Vagina (tissue), 2 donors: ENCODE measurements at regions not wholly inside any gene's neighbourhood (a gene's known extent, or its start where the extent isn't known, plus 50 kb on each side); places are given as distances from the start of the nearest gene placed in this dataset.

Experiments
- DNase-seq, 2 donors: peaks; one replicate each; pipeline ENCODE4 v3.0.0-alpha.2; 2017; ENCODE audit errors: extremely low spot score in 2 of 2
- H3K27ac ChIP-seq: fragments of 200-600 bp; sonication (generic); one replicate; pipeline ENCODE4 v1.5.1; 2019
- H3K27me3 ChIP-seq: fragments of 200-600 bp; sonication (generic); one replicate; pipeline ENCODE4 v1.5.1; 2019
- H3K36me3 ChIP-seq, 2 donors: fragments of 200-600 bp; sonication (generic); one replicate each; pipeline ENCODE4 v1.5.1; 2017 to 2019
- H3K4me1 ChIP-seq: fragments of 200-600 bp; sonication (generic); one replicate; pipeline ENCODE4 v1.5.1; 2019
- H3K4me3 ChIP-seq, 2 donors: fragments of 200-600 bp; sonication (generic); 1 replicate in 1 of 2; 2 replicates in 1 of 2; pipeline ENCODE4 v1.5.1; 2016 to 2019
- H3K9me3 ChIP-seq: fragments of 200-600 bp; sonication (generic); one replicate; pipeline ENCODE4 v1.5.1; 2019
- POLR2A ChIP-seq, 2 donors: fragments of 450-650 bp; IDR thresholded peaks; one replicate each; pipeline ENCODE4 v1.6.1; 2017; ENCODE audit warnings: antibody characterized with exemption in 2 of 2, mild to moderate bottlenecking in 2 of 2, moderate library complexity in 2 of 2
- POLR2AphosphoS5 ChIP-seq, 2 donors: sonication (generic); formaldehyde crosslinking; IDR thresholded peaks; one replicate each; pipeline ENCODE4 v1.9.0; 2017; ENCODE audit warnings: antibody characterized with exemption in 2 of 2, mild to moderate bottlenecking in 2 of 2, low read depth in 1 of 2; ENCODE audit not compliant: insufficient read depth in 1 of 2
- intact Hi-C: fragments of 100-400 bp; cut with DNase I; formaldehyde crosslinking; loops from one replicate; pipeline ENCODE4 v1.15.1; 2023
- TF ChIP-seq, protein P1 (sequence below), 3 experiments: fragments of 450-650 bp in 2 of 3; fragments of 200-600 bp in 1 of 3; sonication (generic) in 1 of 3; IDR thresholded peaks; one replicate each; pipeline ENCODE4 v1.5.1; 2017 to 2019; ENCODE audit warnings: antibody characterized with exemption in 3 of 3, mild to moderate bottlenecking in 2 of 3, moderate library complexity in 2 of 3

DNA sequence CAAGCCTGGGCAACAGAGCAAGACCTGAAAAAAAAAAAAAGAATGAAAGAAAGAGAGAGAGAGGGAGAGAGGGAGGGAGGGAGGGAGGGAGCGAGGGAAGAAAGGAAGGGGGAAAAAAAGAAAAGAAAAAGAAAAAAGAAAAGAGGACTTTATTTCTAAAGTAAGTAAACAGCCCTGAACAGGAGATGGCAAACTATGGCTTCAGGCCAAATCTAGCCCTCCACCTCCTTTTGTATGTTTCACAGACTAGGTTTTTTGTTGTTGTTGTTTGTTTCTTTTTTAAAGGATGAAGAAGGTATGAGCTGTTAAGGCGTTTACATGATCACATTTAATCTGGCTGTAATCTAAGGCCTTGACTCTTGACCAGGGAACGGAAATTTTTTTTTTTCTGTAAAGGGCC, 711.1 kb upstream of the NRSN1 start:
- H3K27me3 ChIP-seq = no peaks in the 10 kb centered on the region
- H3K4me3 ChIP-seq = no peak overlapping the region
- DNase-seq = no peak
- intact Hi-C loops = no loop called here
- TF ChIP-seq, protein P1, sequence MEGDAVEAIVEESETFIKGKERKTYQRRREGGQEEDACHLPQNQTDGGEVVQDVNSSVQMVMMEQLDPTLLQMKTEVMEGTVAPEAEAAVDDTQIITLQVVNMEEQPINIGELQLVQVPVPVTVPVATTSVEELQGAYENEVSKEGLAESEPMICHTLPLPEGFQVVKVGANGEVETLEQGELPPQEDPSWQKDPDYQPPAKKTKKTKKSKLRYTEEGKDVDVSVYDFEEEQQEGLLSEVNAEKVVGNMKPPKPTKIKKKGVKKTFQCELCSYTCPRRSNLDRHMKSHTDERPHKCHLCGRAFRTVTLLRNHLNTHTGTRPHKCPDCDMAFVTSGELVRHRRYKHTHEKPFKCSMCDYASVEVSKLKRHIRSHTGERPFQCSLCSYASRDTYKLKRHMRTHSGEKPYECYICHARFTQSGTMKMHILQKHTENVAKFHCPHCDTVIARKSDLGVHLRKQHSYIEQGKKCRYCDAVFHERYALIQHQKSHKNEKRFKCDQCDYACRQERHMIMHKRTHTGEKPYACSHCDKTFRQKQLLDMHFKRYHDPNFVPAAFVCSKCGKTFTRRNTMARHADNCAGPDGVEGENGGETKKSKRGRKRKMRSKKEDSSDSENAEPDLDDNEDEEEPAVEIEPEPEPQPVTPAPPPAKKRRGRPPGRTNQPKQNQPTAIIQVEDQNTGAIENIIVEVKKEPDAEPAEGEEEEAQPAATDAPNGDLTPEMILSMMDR (IDR thresholded peaks at IDR 0.05) = no peak
- TF ChIP-seq POLR2AphosphoS5 (IDR thresholded peaks at IDR 0.05; ENCODE audit: insufficient read depth in 1 of 2, low read depth in 1 of 2) (no peak), POLR2A (IDR thresholded peaks at IDR 0.05) (no peak)
- no peak overlapping the region for H3K27ac ChIP-seq
- H3K9me3 ChIP-seq = no peaks in the 10 kb centered on the region
- H3K4me1 ChIP-seq = peaks cover 7% of the 10 kb centered on the region
- no peaks in the 10 kb centered on the region for H3K36me3 ChIP-seq

DNA sequence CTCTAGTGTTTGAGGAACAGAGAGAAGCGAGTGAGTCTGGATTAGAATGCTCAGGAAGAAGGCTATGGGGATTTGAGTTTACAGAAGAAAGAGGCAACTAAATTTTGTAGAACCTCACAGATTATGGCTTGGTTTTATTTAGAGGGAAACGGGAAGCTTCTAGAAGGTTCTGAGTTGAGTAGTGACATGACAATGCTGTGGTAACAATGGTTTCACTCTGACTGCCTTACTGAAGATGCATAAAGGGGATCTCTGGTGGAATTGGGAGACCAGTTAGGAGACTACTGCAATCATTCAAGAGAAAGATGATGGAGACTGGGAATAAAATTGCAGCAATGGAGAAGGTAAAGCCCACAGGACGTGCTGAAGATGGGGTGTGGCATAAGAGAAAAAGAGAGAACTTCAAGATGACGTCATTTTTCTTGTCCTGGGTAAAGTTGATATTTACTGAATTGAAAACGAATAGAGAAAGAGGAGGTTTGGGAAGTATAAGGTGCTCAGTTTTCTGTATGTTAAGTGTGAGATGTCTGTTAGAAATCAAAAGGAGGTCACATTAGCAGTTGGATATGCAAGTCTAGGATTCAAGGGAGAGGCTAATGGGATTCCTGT, 710.1 kb upstream of the NRSN1 start:
- Histone ChIP-seq H3K27me3 (no peaks in the 10 kb centered on the region), H3K4me1 (peaks cover 7% of the 10 kb centered on the region), H3K9me3 (no peaks in the 10 kb centered on the region), H3K36me3 (no peaks in the 10 kb centered on the region), H3K27ac (no peak overlapping the region), H3K4me3 (no peak overlapping the region)
- no peak for TF ChIP-seq POLR2A (IDR thresholded peaks at IDR 0.05)
- TF ChIP-seq, protein P1 (IDR thresholded peaks at IDR 0.05) = no peak
- TF ChIP-seq POLR2AphosphoS5 (IDR thresholded peaks at IDR 0.05; ENCODE audit: insufficient read depth in 1 of 2, low read depth in 1 of 2) = no peak
- DNase-seq = no peak
- intact Hi-C loops = no loop called here

DNA sequence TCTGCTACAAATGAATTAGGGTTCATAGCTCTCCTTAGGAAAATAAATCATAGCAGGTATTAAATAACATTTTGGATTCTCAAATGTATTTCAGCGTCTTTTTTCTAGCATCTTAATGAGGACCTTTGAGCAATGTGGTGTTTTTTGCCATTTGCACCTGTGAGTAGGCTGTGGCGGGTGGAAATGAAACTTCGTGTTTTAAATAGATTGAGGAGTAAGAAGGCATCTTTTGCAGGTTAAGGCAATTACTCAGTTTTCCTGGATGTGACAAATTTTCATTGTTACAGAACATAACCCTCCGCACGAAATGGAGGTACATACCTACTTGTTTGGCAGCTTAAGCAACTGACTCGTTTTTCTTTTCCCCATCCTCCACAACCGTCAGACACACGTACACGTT, 708.9 kb upstream of the NRSN1 start:
- Histone ChIP-seq H3K27ac (no peak overlapping the region), H3K36me3 (no peaks in the 10 kb centered on the region), H3K4me3 (no peak overlapping the region), H3K9me3 (no peaks in the 10 kb centered on the region), H3K27me3 (no peaks in the 10 kb centered on the region), H3K4me1 (peaks cover 7% of the 10 kb centered on the region)
- intact Hi-C loops = no loop called here
- DNase-seq = no peak
- TF ChIP-seq POLR2AphosphoS5 (IDR thresholded peaks at IDR 0.05; ENCODE audit: insufficient read depth in 1 of 2, low read depth in 1 of 2) = no peak

DNA sequence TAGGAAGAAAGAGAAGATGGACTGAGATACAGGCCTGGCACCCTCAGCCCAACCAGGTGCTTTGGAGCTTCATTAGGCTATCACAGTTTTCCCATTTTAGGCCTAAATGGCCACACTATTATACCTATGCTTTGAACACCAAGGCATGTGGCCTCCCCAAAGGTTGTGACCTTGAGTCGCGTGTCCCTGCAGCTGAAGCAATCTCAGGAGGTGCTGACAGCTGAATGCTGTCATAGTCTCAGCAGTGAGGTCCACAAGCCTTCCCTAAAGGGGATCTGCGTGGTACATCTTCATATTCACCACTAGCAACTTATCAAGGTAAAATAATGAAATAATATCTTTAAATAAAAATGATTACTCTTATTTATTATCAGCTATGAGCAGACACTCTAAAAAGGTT, 707.9 kb upstream of the NRSN1 start:
- Histone ChIP-seq H3K4me1 (peaks cover 7% of the 10 kb centered on the region), H3K4me3 (no peak overlapping the region), H3K9me3 (no peaks in the 10 kb centered on the region), H3K27ac (no peak overlapping the region), H3K36me3 (no peaks in the 10 kb centered on the region), H3K27me3 (no peaks in the 10 kb centered on the region)
- TF ChIP-seq, protein P1 (IDR thresholded peaks at IDR 0.05) = no peak
- intact Hi-C loops = no loop called here
- no peak for DNase-seq

DNA sequence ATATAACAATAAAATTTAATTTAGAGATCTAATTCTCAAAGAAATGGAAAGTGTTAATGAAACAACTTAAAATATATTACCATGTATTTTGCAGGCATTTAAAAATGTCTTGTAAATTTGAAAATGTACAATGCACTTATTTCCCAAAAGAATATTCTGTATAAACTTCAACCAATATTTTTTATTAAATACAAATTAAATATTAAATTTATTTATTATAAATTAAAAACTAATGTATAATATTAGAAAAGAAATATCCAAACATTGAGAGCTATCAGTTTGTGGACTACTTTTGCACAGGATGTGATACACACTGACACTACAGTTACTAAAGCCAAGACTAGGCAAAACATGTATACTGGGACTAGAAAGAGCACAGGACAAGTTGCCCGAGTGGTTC, 707.0 kb upstream of the NRSN1 start:
- Histone ChIP-seq H3K4me3 (no peak overlapping the region), H3K9me3 (no peaks in the 10 kb centered on the region), H3K4me1 (peaks cover 6% of the 10 kb centered on the region), H3K27ac (no peak overlapping the region), H3K27me3 (no peaks in the 10 kb centered on the region), H3K36me3 (no peaks in the 10 kb centered on the region)
- TF ChIP-seq POLR2AphosphoS5 (IDR thresholded peaks at IDR 0.05; ENCODE audit: insufficient read depth in 1 of 2, low read depth in 1 of 2) (no peak), POLR2A (IDR thresholded peaks at IDR 0.05) (no peak)
- TF ChIP-seq, protein P1 (IDR thresholded peaks at IDR 0.05) = no peak
- intact Hi-C loops = no loop called here
- no peak for DNase-seq
